CD4-positive, alpha-beta T cell treated with Interleukin-4 for 4 hours (primary cell): ENCODE measurements at regions not wholly inside any gene's neighbourhood (a gene's known extent, or its start where the extent isn't known, plus 50 kb on each side); places are given as distances from the start of the nearest gene placed in this dataset.
A peak's percentile ranks its signal among the peaks of the same experiment; 100 is the strongest.

Experiments
- DNase-seq: peaks from one replicate; pipeline ENCODE4 v3.0.0-alpha.2; 2020

DNA sequence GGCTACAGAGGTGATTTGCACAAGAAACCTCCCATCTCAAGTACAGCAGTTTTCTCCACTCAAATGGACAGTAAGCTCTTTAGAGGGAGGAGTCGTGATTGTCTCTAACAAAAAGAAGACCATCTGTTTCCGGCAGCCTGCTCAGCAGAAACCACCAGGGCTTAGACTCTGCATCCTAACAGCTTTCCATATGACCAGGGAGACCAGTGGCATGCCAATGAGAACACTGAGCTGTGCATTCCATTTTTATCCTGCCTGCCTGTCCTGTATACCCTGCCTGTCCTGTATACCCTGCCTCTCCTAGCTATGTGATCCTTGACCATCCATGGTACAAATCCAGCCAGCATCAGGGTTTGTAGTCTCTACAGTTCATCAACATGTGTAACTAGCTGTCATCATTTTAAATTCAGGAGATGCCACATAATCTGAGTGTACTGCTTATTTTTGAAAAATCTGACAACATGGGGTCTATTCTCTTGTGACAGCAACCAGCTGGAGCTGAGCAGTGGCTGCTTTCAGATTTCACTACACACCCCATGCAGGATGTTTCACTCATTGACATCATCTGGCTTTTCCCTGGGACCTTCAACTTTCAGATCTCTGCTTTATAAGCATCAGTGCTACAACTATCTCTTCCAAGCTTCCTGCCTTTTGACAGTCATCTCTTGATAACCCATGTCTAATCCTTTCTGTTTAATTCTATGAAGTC lies 50.5 kb upstream of the POU2AF2 start:
- DNase-seq, result no peak

DNA sequence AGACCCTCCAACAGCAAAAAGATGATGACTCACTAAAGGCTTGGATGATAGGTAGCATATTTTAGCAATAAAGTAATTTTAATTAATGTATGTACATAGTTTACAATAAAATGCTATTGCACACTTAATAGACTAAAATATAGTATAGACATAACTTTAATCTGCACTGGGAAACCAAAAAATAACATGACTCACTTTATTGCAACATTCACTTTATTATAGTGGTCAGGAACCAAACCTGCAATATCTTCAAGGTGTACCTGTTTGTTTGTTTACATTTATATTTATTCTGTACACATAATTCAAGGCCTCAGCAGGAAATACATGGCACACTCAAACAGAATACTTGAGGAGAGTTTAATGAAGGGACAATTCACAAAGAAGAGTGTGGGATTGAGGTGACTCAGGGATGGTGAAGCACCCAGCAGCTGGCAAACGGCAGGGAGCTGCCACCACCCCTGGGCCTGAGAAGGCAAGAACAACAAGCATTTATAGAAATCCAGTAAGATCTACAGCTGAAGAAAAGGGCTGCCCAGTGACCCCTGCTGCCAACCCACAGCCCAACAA lies 51.5 kb upstream of the POU2AF2 start:
- DNase-seq, result no peak

DNA sequence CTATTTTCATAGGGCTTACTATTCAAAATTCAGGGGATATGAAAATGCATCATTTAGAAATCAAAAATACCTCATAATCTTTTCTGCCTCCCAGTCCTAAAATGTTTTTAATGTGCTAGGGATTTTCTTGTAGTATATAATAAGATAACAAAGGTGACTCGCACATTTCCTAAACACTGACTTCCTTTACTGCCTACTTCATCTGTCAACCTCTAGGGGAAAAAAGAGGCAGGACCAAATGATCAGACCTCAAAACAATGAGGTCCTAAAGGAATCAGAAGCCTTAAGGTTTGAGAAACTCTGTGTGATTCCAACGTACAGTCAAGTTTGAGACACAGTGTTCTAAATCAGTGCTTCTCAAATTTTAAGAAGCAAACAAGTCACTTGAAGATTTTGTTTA lies 56.1 kb upstream of the POU2AF2 start:
- no peak for DNase-seq

DNA sequence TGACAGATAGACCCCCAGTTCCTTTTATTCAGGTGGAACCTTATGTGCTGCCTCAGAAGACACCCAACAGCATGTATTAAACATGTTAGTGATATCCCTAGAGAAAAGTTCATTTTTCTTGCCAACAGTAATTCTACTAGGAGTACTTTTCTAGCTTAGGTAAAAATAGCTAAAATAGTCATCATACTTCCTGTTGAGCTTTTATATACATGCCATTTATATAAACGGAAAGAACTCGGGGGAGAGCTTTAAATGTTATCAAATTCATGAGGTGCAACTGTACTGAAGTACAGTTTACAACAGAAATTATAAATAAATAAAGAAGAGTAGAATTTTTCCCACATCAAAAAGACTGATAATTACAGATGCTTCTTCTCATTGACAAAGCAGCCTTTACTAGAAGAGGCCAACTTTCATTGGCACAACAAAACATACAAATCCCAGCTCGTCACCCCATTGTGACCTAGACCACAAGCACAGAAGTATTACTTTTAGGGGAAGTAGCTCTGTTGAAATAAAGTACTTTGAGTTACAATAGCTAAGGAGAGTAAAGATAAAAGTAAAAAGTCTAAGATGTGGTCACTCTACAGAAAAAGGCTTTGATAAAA lies 59.1 kb upstream of the POU2AF2 start:
- no peak for DNase-seq

DNA sequence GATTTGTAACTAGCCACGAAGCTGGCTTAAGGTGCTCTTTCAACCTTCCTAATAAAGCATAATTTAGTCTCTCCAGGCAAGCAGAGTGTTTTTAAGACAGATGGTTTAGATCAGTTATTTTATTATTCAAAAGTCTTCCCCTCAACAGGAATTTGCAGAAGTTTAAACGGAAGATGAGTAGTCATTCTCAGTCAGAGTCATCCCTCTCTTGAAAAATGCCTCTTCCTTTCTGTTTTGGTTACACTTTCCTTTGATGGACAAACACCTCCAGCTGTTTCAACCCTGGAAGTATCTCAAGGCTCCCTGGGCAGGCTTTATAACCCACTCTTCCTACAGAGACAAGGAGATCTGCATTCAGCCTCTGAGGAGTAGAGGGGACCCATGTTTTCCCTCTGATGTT lies 60.3 kb upstream of the POU2AF2 start:
- DNase-seq, result no peak

DNA sequence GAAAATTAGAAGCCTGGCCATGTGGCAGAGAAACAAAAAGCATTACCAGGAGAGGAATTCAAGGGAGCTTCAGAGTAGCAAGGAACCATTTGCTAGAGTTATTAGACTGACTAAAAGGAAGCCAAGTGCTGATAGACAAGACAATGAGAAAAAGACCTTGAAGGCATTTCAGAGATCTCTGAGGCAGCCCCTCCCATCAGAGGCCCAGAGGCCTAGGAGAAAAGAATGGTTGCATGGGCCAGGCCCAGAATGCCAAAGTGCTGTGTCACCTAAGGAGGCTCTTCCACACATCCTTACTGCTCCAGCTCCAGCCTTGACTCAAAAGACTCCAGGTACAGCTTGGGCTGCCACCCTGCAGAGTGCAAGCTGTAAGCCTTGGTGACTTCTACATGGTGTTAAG lies 61.8 kb upstream of the POU2AF2 start:
- no peak for DNase-seq

DNA sequence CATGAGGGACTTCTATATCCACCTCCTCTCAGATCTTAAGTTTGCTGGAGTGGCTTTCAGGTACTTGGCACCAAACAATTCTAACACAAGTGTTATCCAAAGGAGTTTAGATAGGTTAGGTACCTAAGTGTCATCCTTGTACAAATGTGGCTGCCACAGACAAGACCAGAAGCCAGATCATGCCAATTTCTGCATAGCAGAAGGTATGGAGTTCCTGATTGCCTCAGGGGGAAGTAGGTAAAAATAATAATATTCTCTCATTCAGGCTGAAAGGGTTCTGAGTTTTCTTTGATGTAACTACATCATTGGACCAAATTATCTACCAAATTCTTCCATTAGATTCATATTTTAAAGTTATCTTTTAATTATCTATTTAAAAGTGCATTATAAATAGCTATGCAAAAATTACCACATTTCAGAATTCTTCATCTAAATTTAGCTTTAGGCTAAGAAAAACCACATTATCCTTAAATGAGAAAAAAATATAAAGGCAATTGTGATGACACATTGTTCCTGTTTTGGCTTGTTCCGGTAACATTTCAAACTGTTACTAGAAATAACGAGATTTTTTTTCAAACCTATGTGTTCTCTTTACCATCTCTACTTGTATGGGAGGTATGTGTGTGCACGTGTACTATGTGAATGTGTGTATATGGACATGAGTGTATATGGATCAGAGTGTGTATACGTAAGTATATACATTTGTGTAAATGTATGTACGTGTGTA lies 66.2 kb upstream of the POU2AF2 start:
- no peak for DNase-seq

DNA sequence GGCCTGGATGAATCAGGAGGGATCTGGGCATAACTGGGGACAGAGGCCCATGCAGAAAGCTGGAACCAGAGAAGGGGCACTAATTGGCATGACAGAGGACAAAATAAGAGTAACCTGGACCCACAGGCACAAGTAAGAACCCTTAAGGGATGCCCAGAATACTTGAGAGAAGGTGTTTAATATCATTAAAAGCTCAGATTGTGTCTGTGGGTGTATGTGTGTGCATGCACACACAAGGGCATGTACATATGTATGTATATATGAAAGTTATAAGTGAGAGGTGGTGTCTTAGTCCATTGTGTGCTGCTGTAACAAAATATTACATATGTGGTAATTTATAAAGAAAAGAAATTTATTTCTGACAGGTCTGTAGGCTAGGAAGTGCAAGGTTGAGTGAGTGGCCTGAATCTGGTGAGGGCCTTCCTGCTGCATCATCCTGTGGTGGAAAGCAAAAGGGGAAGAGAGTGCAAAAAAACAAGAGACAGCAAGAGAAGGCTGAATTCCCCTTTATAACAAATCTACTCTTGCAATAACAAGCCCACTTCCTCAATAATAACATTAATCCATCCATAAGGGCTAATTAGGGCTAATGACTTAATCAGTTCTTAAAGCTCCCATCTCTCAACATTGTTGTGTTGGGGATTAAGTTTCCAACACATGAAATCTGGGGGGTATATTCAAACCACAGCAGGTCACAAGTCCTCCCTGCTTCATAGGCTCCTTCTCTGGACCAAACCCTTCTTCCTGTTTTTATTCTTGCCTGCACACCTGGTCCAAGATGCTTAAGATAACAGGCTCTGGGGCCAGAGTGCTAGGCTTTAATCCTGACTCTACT lies 68.3 kb upstream of the POU2AF2 start:
- peak; percentile 5 for DNase-seq

DNA sequence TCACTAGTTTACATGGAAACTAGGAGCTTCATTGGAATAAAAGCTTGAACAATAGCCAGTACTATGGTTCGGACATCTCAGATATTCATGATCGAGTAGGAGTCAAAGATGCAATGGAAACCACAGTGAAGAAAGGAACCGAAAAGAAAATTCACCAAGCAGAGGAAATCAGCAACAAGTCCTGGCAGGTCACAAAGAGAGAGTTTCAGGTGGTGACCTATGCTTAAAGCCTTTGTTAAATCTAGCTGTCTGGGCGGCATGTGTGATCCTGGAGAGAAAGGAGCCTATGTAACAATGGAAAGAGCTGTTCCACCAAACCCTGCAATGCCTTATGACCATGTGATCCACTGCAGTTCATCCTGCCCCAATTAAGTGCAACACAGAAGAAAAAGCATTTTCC lies 68.9 kb upstream of the POU2AF2 start:
- no peak for DNase-seq

DNA sequence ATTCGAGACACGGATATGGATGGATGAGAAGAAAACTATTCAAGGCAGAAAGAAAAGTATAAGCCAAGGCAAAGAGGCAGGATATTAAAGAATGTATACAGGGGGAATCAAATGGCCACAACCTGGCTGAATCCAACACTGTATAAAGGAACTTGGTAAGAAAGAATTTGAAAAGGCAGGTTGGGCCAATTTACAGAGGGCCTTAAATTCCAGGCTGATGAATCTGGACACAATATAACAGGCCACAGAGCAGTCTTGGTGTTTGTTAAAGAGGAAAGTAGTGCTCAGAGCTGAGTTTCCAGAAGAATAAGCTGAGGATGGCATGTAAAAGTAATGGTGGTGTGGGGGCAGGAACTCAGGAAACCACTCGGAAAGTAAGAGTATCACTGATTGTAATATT lies 72.3 kb upstream of the POU2AF2 start:
- no peak for DNase-seq

DNA sequence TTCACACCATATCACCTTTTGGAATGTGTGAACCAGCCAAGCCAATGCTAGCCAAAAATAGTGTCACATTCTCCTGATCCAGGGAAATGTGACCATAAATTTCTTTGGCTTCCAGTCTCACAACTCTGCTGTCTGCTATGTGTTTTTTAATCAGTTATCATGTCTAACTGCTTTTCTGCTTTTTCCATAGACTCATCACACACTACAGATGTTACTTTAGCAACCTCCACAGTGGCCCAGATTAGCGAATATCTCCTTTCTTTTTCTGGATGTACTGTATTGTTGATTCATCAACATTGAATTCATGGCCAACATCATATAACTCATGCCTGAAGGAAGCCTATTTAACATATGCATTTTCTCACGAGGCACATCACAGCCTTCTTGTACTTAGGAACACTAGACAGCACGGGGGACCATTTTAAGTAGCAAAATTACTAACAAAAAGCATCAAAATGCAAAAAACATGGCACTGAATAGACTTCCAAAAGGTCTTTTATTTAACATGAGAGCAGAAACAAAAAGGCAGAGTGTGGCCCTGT lies 73.1 kb upstream of the POU2AF2 start:
- no peak for DNase-seq

DNA sequence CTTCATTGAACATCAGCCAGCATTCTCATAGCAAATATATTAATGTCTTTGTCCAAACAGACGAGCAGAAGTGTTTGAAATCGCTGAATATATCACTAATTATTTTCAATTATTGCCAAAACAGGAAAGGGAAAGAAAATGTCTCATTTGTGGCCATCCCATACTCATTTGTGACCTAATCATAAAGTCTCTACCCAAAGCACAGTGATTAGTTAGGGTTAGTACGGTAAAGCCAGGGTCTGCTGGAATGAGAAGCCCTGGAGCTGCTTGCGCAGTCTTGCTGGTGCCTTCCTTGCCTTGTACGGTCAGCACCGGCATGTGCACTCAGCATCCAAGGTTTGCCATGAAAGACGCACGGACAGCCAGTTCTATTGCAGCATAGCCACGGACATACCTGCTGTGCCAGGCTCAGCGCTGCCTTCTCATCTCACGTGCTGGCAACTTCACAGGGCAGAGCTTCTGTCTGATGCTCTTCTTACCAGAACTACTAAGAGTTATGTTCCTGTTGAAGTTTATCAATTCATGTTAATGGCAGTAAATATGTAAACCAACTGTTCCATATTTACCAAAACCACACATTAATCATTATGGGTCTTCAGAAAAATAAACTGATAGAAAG lies 74.7 kb upstream of the POU2AF2 start:
- DNase-seq, result no peak

DNA sequence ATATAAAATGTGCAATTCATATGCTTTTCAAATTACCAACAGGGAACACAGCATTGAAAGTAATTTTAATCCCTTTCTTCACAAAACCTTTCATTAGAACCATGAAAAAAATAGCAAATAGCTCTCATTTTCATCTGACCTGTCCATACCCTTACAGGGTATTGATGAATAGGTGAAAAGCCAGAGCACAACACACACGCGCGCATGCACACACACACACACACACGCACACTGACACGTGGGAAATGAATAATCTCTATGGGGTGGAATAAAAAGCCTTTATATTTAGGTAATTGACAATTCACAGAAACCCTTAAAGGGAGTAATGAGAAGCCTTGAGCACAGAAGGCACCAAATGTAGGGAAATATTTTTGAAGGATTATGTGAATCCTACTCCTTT lies 76.2 kb upstream of the POU2AF2 start:
- no peak for DNase-seq

DNA sequence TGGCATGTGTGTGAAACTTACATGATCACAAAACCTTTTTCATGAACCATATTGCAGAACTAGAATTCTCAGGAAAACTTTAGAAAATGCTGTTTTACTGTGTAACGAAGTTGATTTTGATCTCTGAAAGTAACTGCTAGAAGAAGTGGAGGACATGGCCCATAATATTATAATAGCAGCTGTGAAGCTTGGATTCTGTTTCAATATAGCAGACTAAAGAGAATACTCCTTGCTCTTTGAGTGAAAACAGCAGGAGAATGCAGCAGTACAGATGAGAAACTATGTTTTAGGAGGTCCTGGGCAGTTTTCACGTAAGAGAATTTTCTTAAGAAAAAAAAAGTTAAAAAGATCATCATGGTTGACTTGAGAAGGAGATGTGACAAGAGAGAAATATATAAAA lies 76.7 kb upstream of the POU2AF2 start:
- no peak for DNase-seq

DNA sequence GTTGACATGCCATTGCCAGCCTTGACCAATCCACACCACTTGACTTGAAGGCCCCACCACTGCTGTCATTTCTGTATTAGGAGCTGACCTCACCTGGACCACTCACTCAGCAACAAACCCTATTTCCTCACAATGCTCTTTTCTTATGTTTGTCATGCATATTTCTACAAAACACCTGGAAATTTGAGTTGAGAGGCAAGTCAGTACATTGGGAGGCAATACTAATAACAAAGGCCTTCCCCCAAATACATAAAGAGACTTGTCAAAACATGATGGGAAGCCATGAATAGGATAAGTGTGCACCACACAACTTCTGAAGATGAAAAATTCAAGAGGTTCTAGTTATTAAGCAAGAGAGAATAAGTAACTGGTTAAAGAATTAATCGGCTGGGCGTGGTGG lies 77.9 kb upstream of the POU2AF2 start:
- DNase-seq, result no peak

DNA sequence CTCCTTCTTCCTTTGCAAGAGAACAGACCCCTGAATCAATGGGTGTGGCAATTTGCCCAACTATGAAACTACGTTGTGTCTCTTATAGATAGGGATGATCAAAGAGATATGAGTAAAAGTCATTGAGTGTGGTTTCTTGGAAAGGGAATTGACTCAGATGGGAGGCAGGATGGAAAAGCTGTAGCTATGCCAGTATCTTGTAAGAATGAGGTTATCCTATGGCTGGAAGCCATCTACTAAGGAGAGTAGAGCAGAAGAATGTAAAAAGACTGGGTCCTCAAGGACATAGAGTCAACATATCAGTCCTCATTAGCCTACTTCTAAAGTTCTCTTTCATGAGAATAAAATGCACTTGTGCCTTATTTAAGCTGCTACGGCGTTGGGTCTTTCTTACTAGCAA lies 78.9 kb upstream of the POU2AF2 start:
- DNase-seq, result no peak

DNA sequence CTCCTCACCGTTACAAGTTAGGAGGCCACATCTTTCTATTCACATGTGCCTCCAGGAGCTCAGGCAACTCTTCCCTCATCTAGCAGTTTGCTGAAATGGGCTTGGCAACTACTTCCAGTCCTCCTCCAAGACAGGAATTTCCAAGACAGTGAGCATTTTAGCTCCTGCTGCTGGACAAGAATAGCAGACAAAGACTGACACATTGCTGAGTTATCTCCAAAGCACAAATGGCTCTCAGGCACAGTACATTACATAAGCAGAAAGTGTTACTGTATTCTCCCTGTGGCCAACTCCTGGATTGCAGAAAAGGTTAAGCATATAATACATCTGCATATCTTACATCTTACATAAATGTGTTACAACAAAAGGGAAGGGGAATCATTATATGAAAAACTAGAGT lies 83.2 kb upstream of the POU2AF2 start:
- DNase-seq, result no peak

DNA sequence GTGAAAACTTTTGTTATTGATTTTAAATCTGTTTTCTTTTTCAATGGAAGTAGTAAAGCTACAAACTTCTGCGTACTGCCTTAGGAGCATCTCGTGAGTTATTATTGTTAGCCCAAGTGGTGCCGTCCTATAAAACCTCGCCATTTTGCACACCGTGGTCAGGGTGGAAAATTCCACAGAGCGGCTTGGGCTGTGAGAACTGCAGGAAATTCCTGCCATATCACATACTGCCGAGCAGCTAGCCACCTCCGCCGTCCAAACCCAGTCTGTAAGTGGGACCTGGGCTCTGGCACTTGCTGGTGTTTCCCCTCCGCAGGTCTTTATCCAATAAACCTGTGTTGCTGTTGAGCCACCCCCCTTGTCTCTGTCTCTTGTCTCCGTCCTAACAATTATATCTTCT lies 88.0 kb upstream of the POU2AF2 start:
- DNase-seq, result no peak

DNA sequence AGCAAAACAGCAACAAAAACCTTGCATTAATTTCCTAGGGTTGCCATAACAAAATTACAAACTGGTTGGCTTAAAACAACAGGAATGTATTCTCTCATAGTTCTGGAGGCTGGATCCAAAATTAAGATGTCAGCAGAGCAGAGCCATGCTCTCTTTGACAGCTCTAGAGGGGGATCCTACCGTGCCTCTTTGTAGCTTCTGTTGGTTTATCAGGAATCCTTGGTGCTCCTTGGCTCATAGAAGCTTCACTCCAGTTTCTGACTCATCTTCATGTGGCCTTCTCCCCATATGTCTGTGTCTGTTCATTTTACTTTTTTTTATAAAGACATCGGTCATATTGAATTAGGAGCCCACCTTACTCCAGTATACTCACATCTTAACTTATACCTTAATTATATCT lies 90.5 kb upstream of the POU2AF2 start:
- no peak for DNase-seq

DNA sequence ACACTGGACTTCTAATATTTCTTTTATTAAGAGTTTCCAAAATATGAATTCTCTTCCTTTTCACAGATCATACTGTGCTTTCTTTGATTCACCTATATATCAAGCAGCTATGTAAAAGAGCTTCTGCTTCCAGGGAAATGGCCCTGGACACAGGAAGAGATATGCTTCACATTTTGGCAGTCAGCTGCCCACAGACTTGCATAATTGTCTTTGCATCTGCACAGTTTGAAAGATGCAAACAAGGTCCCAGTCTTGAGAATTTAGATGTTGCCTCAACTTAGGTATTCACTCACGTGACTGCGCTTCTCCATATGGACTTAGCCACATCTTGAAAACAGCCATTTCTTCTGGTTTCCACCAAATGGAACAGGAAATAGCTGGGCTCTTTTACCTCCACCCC lies 92.3 kb upstream of the POU2AF2 start:
- DNase-seq, result no peak

DNA sequence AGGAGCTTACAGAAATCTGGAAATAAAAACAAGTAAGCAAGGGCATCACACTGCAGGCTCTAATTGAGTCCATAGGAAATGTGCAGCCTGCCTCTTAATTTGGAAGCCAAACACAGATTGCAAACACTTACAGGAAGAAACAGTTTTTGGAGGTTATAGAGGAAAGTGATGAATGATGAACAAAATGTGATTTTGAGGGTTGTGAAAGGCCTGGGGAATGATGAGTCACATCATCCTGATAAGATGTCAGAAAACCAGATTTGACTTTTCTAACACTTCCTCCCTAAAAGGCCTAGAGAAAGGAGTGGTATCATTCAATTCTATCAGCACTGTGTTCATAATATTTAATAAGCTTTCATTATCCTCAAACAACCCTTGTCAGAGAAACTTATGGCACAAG lies 96.6 kb upstream of the POU2AF2 start:
- no peak for DNase-seq

DNA sequence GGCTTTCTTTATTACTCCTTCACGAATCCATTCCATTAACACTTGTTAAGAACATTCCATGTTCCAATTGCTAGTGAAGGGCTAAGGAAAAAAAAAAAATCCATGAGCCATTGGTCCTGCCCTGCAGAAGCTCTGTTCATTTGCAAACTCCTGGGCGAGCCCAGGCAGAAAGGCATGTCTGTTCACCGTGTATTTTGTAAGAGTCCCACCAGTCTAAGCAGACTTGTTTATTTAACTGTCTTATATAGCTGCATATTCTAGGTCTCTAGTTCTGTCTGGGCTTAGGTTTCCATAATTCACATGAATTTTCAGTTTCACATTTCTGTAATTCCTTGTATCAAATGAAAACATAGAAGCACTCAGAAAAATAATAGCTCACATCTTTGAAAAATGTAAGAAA lies 97.4 kb upstream of the POU2AF2 start:
- DNase-seq, result no peak

DNA sequence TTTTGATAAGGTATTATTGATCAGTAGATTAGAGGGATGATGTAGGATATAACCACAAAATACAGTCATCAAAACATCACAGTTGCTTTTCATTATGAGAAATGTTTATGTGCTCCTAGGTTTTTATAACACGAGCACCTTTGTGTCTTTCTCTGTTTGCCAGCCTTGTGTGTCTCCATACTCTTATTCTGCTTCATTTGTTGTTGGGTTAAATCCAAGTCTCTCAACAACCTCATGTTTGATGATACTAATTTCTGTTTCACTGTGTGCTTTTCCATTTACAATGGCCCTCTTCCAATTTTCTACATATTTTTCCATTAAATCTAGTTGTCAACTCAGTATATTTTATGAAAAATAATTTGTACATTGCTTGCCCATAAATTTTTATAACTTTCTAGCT lies 107.7 kb upstream of the POU2AF2 start:
- no peak for DNase-seq
